ENCODE measurements at regions not wholly inside any gene's neighbourhood (a gene's known extent, or its start where the extent isn't known, plus 50 kb on each side); places are given as distances from the start of the nearest gene placed in this dataset.

- TF ChIP-seq POLR2A (IDR thresholded peaks at IDR 0.05; ENCODE audit: low read depth, low read length) (no peak), SPI1 (IDR thresholded peaks at IDR 0.05; ENCODE audit: low read depth, low read length) (no peak), PAX5 (IDR thresholded peaks at IDR 0.05; ENCODE audit: insufficient read depth, low read length, severe bottlenecking) (no peak), POLR2AphosphoS5 (IDR thresholded peaks at IDR 0.05; ENCODE audit: low read depth, low read length) (no peak), TAF1 (IDR thresholded peaks at IDR 0.05; ENCODE audit: low read depth, low read length) (no peak), POU2F2 (IDR thresholded peaks at IDR 0.05; ENCODE audit: low read depth, low read length) (no peak)
Measured at GRCh38 chr20:12198281-12198680, 280.6 kb downstream of the BTBD3 start.

Measured in GM12891 (cell line).